ENCODE measurements at regions not wholly inside any gene's neighbourhood (a gene's known extent, or its start where the extent isn't known, plus 50 kb on each side); places are given as distances from the start of the nearest gene placed in this dataset.
"Not testable (repeated sequence)": the region's sequence is repeated elsewhere in the genome, so short reads cannot be mapped to it uniquely, and the experiment has no call there.

- H3K9me3 ChIP-seq (replicated peaks; ENCODE audit: low read length): no peaks in the 10 kb centered on the region
- no peaks in the 10 kb centered on the region for H3K27me3 ChIP-seq (ENCODE audit: control insufficient read depth, insufficient read depth, low read length)
- no peak overlapping the region for H3K4me3 ChIP-seq (ENCODE audit: low read length)
- no peak overlapping the region for H3K4me2 ChIP-seq (ENCODE audit: low read length)
- H3K36me3 ChIP-seq (ENCODE audit: insufficient read depth, low read length): no peaks in the 10 kb centered on the region
- no peaks in the 10 kb centered on the region for H3K4me1 ChIP-seq (ENCODE audit: control insufficient read depth, insufficient read depth, low read length)
- no peak overlapping the region for H3K9ac ChIP-seq (ENCODE audit: low read depth, low read length)
Observed at GRCh38 chr5:82738681-82739269, 338.4 kb downstream of the TMEM167A start.

DNA sequence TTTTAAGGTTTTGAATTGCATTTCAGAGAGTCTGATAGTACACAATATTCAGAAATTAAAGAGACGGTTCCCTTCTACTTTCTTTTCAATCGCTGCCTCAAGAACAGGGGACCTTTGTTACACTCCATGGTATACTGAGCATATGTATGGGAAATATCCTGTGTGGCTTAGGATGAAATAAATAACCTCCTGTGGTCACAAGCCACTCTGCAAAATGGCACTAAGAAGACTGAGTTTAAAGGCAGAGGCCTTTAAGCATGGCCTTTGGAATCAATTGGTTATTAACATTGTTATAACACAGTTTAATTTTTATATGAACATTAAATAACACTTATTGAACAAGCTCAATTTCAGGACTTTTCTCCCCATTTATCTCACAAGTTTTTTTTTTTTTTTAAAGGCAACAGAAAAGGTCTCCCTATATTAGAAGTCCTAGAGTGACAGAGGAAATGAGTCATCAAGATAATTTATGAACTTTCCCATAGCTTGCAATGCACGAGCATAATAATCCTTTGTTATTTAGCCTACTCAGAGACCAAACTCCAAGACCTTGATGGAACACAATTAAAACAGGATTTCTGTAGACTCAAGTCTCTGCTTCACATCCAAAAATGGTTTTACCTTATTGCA lies 341.9 kb downstream of the TMEM167A start:
- H3K36me3 ChIP-seq (ENCODE audit: insufficient read depth, low read length): no peaks in the 10 kb centered on the region
- no peaks in the 10 kb centered on the region for H3K4me1 ChIP-seq (ENCODE audit: control insufficient read depth, insufficient read depth, low read length)
- no peak overlapping the region for H3K4me2 ChIP-seq (ENCODE audit: low read length)
- no peak overlapping the region for H3K9ac ChIP-seq (ENCODE audit: low read depth, low read length)
- no peak overlapping the region for H3K4me3 ChIP-seq (ENCODE audit: low read length)
- H3K27me3 ChIP-seq (ENCODE audit: control insufficient read depth, insufficient read depth, low read length): no peaks in the 10 kb centered on the region
- H3K9me3 ChIP-seq (replicated peaks; ENCODE audit: low read length): no peaks in the 10 kb centered on the region

- H3K36me3 ChIP-seq (ENCODE audit: insufficient read depth, low read length): no peaks in the 10 kb centered on the region
- H3K4me2 ChIP-seq (ENCODE audit: low read length): no peak overlapping the region
- H3K4me3 ChIP-seq (ENCODE audit: low read length): no peak overlapping the region
- H3K9me3 ChIP-seq (replicated peaks; ENCODE audit: low read length): no peaks in the 10 kb centered on the region
- no peak overlapping the region for H3K9ac ChIP-seq (ENCODE audit: low read depth, low read length)
- H3K27me3 ChIP-seq (ENCODE audit: control insufficient read depth, insufficient read depth, low read length): no peaks in the 10 kb centered on the region
- H3K4me1 ChIP-seq (ENCODE audit: control insufficient read depth, insufficient read depth, low read length): no peaks in the 10 kb centered on the region
Observed at GRCh38 chr5:82734347-82734746, 342.8 kb downstream of the TMEM167A start.

DNA sequence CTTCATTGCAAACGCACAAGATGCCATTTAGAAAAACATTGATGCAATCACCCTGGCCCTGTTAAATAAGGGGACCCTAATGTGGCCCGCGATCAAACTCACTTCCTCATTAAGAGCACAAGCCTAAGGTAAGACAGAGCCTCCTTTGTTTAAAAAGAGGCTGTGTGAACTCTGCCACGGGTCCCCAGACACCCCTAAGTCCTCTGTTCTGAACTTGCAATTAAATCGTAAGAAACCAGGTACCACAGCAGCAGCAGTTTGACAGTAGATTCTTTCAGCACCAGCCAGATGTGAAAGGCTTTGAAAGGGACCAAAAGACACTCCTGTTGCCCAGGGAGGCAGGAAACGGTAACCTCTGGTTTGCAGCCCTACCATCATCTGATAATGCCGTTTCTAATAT lies 346.3 kb downstream of the TMEM167A start:
- Histone ChIP-seq H3K36me3 (ENCODE audit: insufficient read depth, low read length) (no peaks in the 10 kb centered on the region), H3K9ac (ENCODE audit: low read depth, low read length) (no peak overlapping the region), H3K9me3 (replicated peaks; ENCODE audit: low read length) (no peaks in the 10 kb centered on the region), H3K4me3 (ENCODE audit: low read length) (no peak overlapping the region), H3K27me3 (ENCODE audit: control insufficient read depth, insufficient read depth, low read length) (no peaks in the 10 kb centered on the region), H3K4me2 (ENCODE audit: low read length) (no peak overlapping the region), H3K4me1 (ENCODE audit: control insufficient read depth, insufficient read depth, low read length) (no peaks in the 10 kb centered on the region)

GRCh38 chr5:82728926-82729702 lies 348.1 kb downstream of the TMEM167A start:
- H3K4me1 ChIP-seq (ENCODE audit: control insufficient read depth, insufficient read depth, low read length): no peaks in the 10 kb centered on the region
- H3K4me3 ChIP-seq (ENCODE audit: low read length): no peak overlapping the region

GRCh38 chr5:82723168-82723567 lies 354.0 kb downstream of the TMEM167A start:
- no peaks in the 10 kb centered on the region for H3K9me3 ChIP-seq (replicated peaks; ENCODE audit: low read length)
- no peaks in the 10 kb centered on the region for H3K27me3 ChIP-seq (ENCODE audit: control insufficient read depth, insufficient read depth, low read length)
- H3K4me3 ChIP-seq (ENCODE audit: low read length): no peak overlapping the region
- H3K4me1 ChIP-seq (ENCODE audit: control insufficient read depth, insufficient read depth, low read length): no peaks in the 10 kb centered on the region
- no peak overlapping the region for H3K4me2 ChIP-seq (ENCODE audit: low read length)
- H3K36me3 ChIP-seq (ENCODE audit: insufficient read depth, low read length): no peaks in the 10 kb centered on the region
- H3K9ac ChIP-seq (ENCODE audit: low read depth, low read length): no peak overlapping the region

More at GRCh38 chr5:82728926-82729702, 348.1 kb downstream of the TMEM167A start:
- Histone ChIP-seq H3K9me3 (replicated peaks; ENCODE audit: low read length) (no peaks in the 10 kb centered on the region), H3K4me2 (ENCODE audit: low read length) (no peak overlapping the region), H3K27me3 (ENCODE audit: control insufficient read depth, insufficient read depth, low read length) (no peaks in the 10 kb centered on the region), H3K9ac (ENCODE audit: low read depth, low read length) (no peak overlapping the region), H3K36me3 (ENCODE audit: insufficient read depth, low read length) (no peaks in the 10 kb centered on the region)

GRCh38 chr5:82721087-82721410 lies 356.1 kb downstream of the TMEM167A start:
- no peak overlapping the region for H3K9ac ChIP-seq (ENCODE audit: low read depth, low read length)
- no peaks in the 10 kb centered on the region for H3K36me3 ChIP-seq (ENCODE audit: insufficient read depth, low read length)
- H3K4me1 ChIP-seq (ENCODE audit: control insufficient read depth, insufficient read depth, low read length): no peaks in the 10 kb centered on the region
- H3K4me3 ChIP-seq (ENCODE audit: low read length): no peak overlapping the region
- no peak overlapping the region for H3K4me2 ChIP-seq (ENCODE audit: low read length)
- no peaks in the 10 kb centered on the region for H3K9me3 ChIP-seq (replicated peaks; ENCODE audit: low read length)
- no peaks in the 10 kb centered on the region for H3K27me3 ChIP-seq (ENCODE audit: control insufficient read depth, insufficient read depth, low read length)

GRCh38 chr5:82720213-82721086 lies 356.7 kb downstream of the TMEM167A start:
- Histone ChIP-seq H3K4me3 (ENCODE audit: low read length) (no peak overlapping the region), H3K4me1 (ENCODE audit: control insufficient read depth, insufficient read depth, low read length) (no peaks in the 10 kb centered on the region), H3K4me2 (ENCODE audit: low read length) (no peak overlapping the region), H3K36me3 (ENCODE audit: insufficient read depth, low read length) (no peaks in the 10 kb centered on the region), H3K27me3 (ENCODE audit: control insufficient read depth, insufficient read depth, low read length) (no peaks in the 10 kb centered on the region), H3K9me3 (replicated peaks; ENCODE audit: low read length) (no peaks in the 10 kb centered on the region), H3K9ac (ENCODE audit: low read depth, low read length) (no peak overlapping the region)

- Histone ChIP-seq H3K4me2 (ENCODE audit: low read length) (no peak overlapping the region), H3K4me3 (ENCODE audit: low read length) (no peak overlapping the region), H3K4me1 (ENCODE audit: control insufficient read depth, insufficient read depth, low read length) (no peaks in the 10 kb centered on the region), H3K36me3 (ENCODE audit: insufficient read depth, low read length) (no peaks in the 10 kb centered on the region), H3K27me3 (ENCODE audit: control insufficient read depth, insufficient read depth, low read length) (no peaks in the 10 kb centered on the region), H3K9ac (ENCODE audit: low read depth, low read length) (no peak overlapping the region), H3K9me3 (replicated peaks; ENCODE audit: low read length) (no peaks in the 10 kb centered on the region)
Observed at GRCh38 chr5:82719368-82719767, 357.8 kb downstream of the TMEM167A start.

DNA sequence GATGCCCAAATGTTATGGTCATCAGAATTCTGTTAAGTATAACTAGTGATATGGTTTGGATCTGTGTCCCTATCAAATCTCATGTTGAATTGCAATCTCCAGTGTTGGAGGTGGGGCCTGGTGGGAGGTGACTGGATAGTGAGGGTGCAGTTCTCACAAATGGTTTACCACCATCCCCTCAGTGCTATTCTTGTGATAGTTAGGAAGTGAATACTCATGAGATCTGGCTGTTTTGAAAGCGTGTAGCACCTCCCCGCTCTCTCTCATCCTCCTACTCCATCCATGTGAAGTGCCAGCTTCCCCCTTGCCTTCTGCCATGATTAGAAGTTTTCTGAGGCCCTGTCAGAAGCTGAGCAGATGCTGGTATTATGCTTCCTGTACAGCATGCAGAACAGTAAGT lies 359.5 kb downstream of the TMEM167A start:
- Histone ChIP-seq H3K4me1 (ENCODE audit: control insufficient read depth, insufficient read depth, low read length) (no peaks in the 10 kb centered on the region), H3K36me3 (ENCODE audit: insufficient read depth, low read length) (no peaks in the 10 kb centered on the region), H3K27me3 (ENCODE audit: control insufficient read depth, insufficient read depth, low read length) (no peaks in the 10 kb centered on the region), H3K4me2 (ENCODE audit: low read length) (no peak overlapping the region), H3K9ac (ENCODE audit: low read depth, low read length) (no peak overlapping the region), H3K4me3 (ENCODE audit: low read length) (no peak overlapping the region), H3K9me3 (replicated peaks; ENCODE audit: low read length) (no peaks in the 10 kb centered on the region)

DNA sequence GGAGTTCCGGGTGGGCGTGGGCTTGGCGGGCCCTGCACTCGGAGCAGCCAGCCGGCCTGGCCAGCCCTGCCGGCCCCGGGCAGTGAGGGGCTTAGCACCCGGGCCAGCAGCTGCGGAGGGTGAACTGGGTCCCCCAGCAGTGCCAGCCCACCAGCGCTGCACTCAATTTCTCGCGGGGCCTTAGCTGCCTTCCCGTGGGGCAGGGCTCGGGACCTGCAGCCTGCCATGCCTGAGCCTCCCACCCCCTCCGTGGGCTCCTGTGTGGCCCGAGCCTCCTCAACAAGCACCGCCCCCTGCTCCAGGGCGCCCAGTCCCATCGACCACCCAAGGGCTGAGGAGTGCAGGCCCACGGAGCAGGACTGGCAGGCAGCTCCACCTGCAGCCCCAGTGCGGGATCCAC lies 362.5 kb downstream of the TMEM167A start:
- not testable (repeated sequence) for H3K4me3 ChIP-seq (ENCODE audit: low read length); H3K9ac ChIP-seq (ENCODE audit: low read depth, low read length); H3K4me2 ChIP-seq (ENCODE audit: low read length); H3K4me1 ChIP-seq (ENCODE audit: control insufficient read depth, insufficient read depth, low read length); H3K36me3 ChIP-seq (ENCODE audit: insufficient read depth, low read length); H3K9me3 ChIP-seq (replicated peaks; ENCODE audit: low read length); H3K27me3 ChIP-seq (ENCODE audit: control insufficient read depth, insufficient read depth, low read length)

Measured in skeletal muscle satellite cell (primary cell).